ENCODE measurements at regions not wholly inside any gene's neighbourhood (a gene's known extent, or its start where the extent isn't known, plus 50 kb on each side); places are given as distances from the start of the nearest gene placed in this dataset.

DNA sequence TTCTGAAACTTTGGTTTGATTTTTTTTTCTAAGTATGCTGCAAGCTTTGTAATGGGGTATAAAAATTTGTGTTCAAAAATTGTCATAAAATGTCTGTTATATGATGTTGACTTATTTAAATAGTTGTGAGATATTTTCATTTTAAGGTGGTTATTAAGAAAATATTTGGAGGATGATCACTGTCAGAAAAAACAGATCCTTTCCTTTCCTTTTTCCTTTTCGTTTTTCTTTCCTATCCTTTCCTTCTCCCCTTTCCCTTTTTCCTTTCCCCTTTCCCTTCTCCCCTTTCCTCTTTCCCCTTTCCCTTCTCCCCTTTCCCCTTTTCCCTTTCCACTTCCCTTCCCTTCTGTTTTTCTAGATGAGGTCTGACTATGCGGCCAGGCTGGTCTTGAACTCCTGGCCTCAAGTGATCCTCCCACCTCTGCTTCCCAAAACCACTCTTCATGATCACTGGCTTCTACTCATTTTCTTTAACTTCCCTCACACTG is 640.5 kb downstream of the PLCL1 start:
- TF ChIP-seq CTCF (IDR thresholded peaks at IDR 0.05) (no peak), POLR2AphosphoS5 (IDR thresholded peaks at IDR 0.05) (no peak), POLR2A (IDR thresholded peaks at IDR 0.05) (no peak), EP300 (IDR thresholded peaks at IDR 0.05) (no peak)

Measured in stomach (tissue), 4 donors.